Brain microvascular endothelial cell (primary cell): ENCODE measurements at regions not wholly inside any gene's neighbourhood (a gene's known extent, or its start where the extent isn't known, plus 50 kb on each side); places are given as distances from the start of the nearest gene placed in this dataset.

Experiments used
- DNase-seq: peaks from one replicate; pipeline ENCODE4 v3.0.0-alpha.2; 2020
- H3K27ac ChIP-seq: fragments of 250-450 bp; sonication (Bioruptor Pico); 2 replicates; pipeline ENCODE4 v1.5.1; 2020; ENCODE audit warnings: mild to moderate bottlenecking, moderate library complexity
- H3K27me3 ChIP-seq: fragments of 250-450 bp; sonication (Bioruptor Pico); replicated peaks from 2 replicates; pipeline ENCODE4 v1.5.1; 2020; ENCODE audit warnings: mild to moderate bottlenecking
- H3K36me3 ChIP-seq: fragments of 250-450 bp; sonication (Bioruptor Pico); replicated peaks from 2 replicates; pipeline ENCODE4 v1.5.1; 2020; ENCODE audit warnings: mild to moderate bottlenecking
- H3K4me3 ChIP-seq: 2 replicates; pipeline ENCODE4 v1.5.1; 2011; ENCODE audit warnings: low read depth, mild to moderate bottlenecking, control low read depth, low read length, moderate library complexity
- in situ Hi-C: cut with HindIII; loops from 2 replicates; pipeline ENCODE4 v1.10.0; 2017; ENCODE audit warnings: low sequenced_read_pairs, low pct_ligation_motif_present
- TF ChIP-seq, protein P1 (sequence below): IDR thresholded peaks from 2 replicates; pipeline ENCODE4 v1.5.1; 2011; ENCODE audit warnings: low read depth, mild to moderate bottlenecking, moderate library complexity, low read length, control low read depth, inconsistent platforms; ENCODE audit errors: missing control alignments

DNA sequence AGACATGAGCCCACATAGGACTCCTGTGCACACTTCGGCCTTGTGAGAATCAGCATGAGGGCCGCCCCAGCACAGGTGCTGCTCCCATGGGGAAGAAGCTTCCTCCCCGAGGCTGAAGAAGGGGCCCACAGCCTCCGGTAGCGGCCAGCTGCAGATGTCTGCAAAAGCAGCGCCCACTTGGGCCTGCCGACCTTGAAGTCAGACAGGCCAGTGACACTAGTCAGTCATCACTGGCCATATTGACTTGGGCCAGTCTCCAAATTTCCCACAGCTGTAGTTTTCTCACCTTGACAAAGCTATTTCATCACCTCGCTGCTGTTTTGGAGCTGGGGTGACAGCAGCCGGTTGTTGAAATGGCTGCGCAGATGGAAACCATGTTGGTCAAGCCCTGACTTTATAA lies 83.0 kb downstream of the RIPK4 start:
- Histone ChIP-seq H3K27me3 (no peaks in the 10 kb centered on the region), H3K4me3 (no peak overlapping the region), H3K27ac (no peak overlapping the region), H3K36me3 (no peaks in the 10 kb centered on the region)
- in situ Hi-C loops = no loop called here
- DNase-seq = no peak
- TF ChIP-seq, protein P1, sequence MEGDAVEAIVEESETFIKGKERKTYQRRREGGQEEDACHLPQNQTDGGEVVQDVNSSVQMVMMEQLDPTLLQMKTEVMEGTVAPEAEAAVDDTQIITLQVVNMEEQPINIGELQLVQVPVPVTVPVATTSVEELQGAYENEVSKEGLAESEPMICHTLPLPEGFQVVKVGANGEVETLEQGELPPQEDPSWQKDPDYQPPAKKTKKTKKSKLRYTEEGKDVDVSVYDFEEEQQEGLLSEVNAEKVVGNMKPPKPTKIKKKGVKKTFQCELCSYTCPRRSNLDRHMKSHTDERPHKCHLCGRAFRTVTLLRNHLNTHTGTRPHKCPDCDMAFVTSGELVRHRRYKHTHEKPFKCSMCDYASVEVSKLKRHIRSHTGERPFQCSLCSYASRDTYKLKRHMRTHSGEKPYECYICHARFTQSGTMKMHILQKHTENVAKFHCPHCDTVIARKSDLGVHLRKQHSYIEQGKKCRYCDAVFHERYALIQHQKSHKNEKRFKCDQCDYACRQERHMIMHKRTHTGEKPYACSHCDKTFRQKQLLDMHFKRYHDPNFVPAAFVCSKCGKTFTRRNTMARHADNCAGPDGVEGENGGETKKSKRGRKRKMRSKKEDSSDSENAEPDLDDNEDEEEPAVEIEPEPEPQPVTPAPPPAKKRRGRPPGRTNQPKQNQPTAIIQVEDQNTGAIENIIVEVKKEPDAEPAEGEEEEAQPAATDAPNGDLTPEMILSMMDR = no peak

DNA sequence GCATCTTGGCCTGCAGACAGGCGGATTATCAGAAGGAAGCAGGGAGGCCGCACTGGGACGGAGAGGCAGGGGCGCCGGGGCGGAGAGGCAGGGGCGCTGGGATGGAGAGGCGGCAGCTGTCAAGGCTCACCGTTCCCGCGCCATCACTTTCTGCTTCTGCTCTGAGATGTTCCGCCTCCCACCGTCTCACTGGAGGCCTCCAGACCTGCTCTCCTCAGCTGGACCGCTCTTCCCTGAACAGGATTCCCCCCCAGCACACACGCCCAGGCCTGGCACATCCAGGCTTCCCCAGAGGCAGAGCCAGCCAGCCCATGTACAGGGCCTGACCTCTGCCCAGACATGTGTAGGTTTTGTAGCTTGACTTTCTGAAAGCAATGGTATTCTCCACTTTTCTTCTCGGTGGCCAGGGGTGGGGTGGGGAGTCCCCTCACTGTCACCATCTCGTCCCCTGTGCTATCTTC lies 84.1 kb downstream of the RIPK4 start:
- H3K36me3 ChIP-seq = no peaks in the 10 kb centered on the region
- H3K27me3 ChIP-seq = no peaks in the 10 kb centered on the region
- H3K27ac ChIP-seq = no peak overlapping the region
- TF ChIP-seq, protein P1 = no peak
- DNase-seq = no peak
- no peak overlapping the region for H3K4me3 ChIP-seq
- in situ Hi-C loops = no loop called here

DNA sequence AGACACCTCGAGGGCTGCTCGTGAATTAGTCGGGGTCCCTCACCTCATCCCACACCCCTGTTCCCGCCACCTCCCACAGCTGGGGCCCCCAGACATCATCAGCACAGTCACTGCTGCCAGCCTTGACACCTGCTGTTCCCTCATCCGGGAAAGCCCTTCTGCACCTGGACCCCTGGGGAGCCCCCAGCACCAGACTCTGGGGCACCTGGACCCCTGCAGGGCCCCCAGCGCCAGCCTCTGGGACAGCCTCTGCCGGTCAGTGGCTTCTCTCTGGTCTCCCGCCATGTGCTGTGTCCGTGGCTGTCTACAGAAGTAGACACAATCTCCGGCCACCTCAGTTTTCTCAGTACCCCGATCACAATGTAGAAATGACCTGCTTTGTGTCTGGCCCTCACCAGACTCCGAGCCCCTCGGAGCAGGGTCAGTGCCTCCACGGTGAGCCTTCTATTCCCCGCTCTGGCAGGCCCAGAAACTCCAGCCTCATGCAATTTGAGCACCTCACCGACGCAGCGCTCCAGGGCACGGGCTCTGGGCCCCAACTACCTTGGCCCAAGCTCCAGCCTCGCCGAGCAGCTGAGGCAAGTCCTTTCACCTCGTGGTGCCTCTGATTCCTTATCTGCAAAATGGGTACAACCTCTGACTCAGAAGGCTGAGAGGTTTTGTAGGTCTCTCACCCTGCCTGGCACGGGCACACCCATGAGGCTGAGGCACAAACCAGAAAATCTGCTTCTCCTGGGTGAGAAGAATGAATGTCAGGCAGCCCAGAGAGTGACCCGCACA lies 84.7 kb downstream of the RIPK4 start:
- TF ChIP-seq, protein P1 = no peak
- H3K27me3 ChIP-seq = no peaks in the 10 kb centered on the region
- no peaks in the 10 kb centered on the region for H3K36me3 ChIP-seq
- H3K27ac ChIP-seq = no peak overlapping the region
- no peak for DNase-seq
- in situ Hi-C loops = no loop called here
- no peak overlapping the region for H3K4me3 ChIP-seq

DNA sequence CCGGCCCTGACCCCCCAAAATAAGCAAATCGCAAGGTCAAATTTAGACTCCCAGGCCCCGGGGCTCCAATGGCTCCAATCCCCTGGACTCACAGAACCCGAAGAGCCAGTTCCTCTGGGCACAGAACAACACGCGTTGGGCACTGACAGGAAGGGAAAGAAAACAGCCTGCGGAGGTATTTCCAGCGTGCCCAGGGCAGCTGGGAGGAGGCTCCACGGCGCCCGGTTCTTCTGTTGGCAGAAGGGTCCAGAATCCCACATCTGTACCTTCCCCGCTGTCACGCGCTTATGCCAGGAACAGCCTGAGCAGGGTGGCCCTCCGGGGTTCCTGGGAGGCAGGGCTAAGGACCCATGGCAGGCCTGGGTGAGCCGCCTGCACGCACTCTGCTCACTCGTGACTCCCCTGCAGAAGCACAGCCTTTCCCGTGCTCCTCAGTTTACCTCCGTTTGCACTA lies 85.5 kb downstream of the RIPK4 start:
- TF ChIP-seq, protein P1 = no peak
- in situ Hi-C loops = no loop called here
- Histone ChIP-seq H3K27me3 (no peaks in the 10 kb centered on the region), H3K36me3 (no peaks in the 10 kb centered on the region), H3K27ac (no peak overlapping the region), H3K4me3 (no peak overlapping the region)
- no peak for DNase-seq

DNA sequence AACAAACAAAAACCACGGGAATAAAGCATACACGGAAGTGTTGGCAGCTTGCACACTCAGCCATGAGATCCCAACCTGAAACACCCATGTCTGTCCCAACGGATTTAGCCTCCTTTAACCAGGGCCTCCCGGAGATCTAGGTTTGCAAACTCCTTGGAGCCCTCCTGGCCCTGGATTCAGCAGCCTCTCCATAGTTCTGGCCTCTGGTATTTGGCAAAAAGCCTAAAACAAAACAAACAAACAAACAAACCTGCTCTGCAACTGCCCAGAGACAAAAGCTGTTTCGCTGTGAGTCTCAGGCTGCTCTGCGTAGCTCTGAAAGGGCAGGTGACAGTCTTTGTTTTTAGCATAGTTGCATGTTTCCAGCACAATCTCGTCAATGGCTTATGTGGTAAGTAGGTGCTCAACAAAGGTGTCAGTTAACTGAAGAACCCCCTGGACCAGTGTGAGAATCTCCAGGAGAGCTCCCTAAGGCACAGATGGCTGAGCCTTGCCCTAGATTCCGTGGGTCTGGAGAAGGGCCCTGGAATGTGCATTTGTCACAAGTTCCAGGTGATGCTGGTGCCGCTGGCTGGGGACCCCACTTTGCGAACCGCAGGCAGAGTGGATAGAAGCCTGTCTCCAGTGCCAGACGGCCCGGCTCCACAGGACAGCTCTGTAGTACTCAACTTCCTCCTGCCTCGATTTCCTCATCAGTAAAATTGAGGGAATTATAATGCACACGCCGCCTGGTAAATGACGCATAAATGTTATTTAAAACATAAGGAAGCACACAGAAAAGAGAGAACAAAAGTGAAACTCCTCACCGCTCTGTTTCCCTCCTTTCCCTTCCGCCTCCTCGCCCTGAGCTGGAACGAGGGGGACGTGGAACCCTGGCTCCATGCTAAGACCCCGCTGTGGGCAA lies 86.2 kb downstream of the RIPK4 start:
- DNase-seq = no peak
- in situ Hi-C loops = no loop called here

More for the DNA sequence above, 86.2 kb downstream of the RIPK4 start:
- Histone ChIP-seq H3K4me3 (no peak overlapping the region), H3K27me3 (no peaks in the 10 kb centered on the region), H3K36me3 (no peaks in the 10 kb centered on the region), H3K27ac (no peak overlapping the region)
- TF ChIP-seq, protein P1 = no peak
